ENCODE measurements at regions not wholly inside any gene's neighbourhood (a gene's known extent, or its start where the extent isn't known, plus 50 kb on each side); places are given as distances from the start of the nearest gene placed in this dataset.

DNA sequence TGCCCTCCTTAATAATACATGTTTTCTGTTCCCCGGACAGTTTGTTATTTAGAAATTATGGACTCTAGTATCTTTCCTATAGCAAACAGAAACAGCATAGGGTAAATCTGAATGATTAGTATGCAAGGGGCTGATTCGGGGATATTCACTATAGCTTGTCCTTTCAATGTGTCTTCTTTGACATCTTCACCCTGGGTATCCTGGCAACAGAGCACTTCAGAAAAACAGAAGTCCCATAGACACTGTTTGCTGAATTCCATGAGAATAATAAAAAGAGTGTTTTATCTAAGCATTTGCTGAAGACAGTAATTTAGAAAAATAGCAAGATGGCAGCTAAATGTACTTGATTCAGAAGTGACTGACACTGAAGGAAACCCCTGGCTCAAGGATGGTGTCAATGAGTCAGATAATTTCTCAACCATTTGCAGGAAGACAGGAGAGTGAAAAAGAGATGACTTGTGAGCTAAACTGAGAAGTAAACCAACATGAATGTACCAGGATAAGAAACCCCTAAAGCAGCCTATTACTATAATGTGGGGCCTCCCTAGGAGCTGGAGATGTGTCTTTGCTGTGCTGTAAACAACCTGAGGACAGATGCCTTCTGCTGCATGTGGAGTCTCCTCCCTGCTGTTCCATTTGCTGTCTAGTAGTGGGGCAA, 246.2 kb downstream of the MAN2A1 start:
- no peak for TF ChIP-seq POLR2AphosphoS5 (IDR thresholded peaks at IDR 0.05; ENCODE audit: low read depth)
- TF ChIP-seq, protein P1, sequence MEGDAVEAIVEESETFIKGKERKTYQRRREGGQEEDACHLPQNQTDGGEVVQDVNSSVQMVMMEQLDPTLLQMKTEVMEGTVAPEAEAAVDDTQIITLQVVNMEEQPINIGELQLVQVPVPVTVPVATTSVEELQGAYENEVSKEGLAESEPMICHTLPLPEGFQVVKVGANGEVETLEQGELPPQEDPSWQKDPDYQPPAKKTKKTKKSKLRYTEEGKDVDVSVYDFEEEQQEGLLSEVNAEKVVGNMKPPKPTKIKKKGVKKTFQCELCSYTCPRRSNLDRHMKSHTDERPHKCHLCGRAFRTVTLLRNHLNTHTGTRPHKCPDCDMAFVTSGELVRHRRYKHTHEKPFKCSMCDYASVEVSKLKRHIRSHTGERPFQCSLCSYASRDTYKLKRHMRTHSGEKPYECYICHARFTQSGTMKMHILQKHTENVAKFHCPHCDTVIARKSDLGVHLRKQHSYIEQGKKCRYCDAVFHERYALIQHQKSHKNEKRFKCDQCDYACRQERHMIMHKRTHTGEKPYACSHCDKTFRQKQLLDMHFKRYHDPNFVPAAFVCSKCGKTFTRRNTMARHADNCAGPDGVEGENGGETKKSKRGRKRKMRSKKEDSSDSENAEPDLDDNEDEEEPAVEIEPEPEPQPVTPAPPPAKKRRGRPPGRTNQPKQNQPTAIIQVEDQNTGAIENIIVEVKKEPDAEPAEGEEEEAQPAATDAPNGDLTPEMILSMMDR (IDR thresholded peaks at IDR 0.05; ENCODE audit: insufficient read depth, low read length): no peak
- no peak for TF ChIP-seq SPI1 (IDR thresholded peaks at IDR 0.05; ENCODE audit: borderline replicate concordance, low read depth)
- no peak for TF ChIP-seq GABPA (IDR thresholded peaks at IDR 0.05; ENCODE audit: low read depth)
- TF ChIP-seq, protein P2, sequence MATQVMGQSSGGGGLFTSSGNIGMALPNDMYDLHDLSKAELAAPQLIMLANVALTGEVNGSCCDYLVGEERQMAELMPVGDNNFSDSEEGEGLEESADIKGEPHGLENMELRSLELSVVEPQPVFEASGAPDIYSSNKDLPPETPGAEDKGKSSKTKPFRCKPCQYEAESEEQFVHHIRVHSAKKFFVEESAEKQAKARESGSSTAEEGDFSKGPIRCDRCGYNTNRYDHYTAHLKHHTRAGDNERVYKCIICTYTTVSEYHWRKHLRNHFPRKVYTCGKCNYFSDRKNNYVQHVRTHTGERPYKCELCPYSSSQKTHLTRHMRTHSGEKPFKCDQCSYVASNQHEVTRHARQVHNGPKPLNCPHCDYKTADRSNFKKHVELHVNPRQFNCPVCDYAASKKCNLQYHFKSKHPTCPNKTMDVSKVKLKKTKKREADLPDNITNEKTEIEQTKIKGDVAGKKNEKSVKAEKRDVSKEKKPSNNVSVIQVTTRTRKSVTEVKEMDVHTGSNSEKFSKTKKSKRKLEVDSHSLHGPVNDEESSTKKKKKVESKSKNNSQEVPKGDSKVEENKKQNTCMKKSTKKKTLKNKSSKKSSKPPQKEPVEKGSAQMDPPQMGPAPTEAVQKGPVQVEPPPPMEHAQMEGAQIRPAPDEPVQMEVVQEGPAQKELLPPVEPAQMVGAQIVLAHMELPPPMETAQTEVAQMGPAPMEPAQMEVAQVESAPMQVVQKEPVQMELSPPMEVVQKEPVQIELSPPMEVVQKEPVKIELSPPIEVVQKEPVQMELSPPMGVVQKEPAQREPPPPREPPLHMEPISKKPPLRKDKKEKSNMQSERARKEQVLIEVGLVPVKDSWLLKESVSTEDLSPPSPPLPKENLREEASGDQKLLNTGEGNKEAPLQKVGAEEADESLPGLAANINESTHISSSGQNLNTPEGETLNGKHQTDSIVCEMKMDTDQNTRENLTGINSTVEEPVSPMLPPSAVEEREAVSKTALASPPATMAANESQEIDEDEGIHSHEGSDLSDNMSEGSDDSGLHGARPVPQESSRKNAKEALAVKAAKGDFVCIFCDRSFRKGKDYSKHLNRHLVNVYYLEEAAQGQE (IDR thresholded peaks at IDR 0.05; ENCODE audit: insufficient replicate concordance, low read depth): no peak
- Histone ChIP-seq H3K4me3 (replicated peaks; ENCODE audit: insufficient read depth, low read length) (no peak overlapping the region), H3K27ac (replicated peaks) (no peak overlapping the region), H3K27me3 (ENCODE audit: insufficient read depth, poor library complexity, severe bottlenecking) (no peaks in the 10 kb centered on the region)
- no peak for DNase-seq (ENCODE audit: low read depth in 1 of 2, low spot score in 1 of 2)

DNA sequence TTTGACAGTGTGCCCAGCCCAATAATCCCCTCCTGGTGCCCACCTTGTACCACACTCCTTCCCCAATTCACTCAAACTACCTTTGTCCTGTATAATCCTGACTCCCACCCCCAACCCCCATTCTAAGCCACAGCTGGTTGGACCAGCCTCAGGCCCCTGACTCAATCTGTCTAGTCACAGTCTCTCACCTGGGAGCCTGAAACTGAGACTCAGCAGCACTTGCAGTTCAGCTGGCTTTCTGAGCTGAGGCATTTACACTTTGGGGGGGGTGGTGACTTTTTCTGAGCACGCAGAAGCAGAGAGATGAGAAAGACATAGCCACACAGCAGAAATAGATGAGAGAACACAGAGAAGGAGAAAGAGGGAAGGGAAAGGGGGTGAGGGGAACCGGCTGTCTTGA, 247.3 kb downstream of the MAN2A1 start:
- TF ChIP-seq, protein P1 (IDR thresholded peaks at IDR 0.05; ENCODE audit: insufficient read depth, low read length): no peak
- TF ChIP-seq POLR2AphosphoS5 (IDR thresholded peaks at IDR 0.05; ENCODE audit: low read depth): no peak
- TF ChIP-seq SPI1 (IDR thresholded peaks at IDR 0.05; ENCODE audit: borderline replicate concordance, low read depth): no peak
- TF ChIP-seq GABPA (IDR thresholded peaks at IDR 0.05; ENCODE audit: low read depth): no peak
- TF ChIP-seq, protein P2 (IDR thresholded peaks at IDR 0.05; ENCODE audit: insufficient replicate concordance, low read depth): no peak
- no peaks in the 10 kb centered on the region for H3K27me3 ChIP-seq (ENCODE audit: insufficient read depth, poor library complexity, severe bottlenecking)
- H3K27ac ChIP-seq (replicated peaks): no peak overlapping the region

DNA sequence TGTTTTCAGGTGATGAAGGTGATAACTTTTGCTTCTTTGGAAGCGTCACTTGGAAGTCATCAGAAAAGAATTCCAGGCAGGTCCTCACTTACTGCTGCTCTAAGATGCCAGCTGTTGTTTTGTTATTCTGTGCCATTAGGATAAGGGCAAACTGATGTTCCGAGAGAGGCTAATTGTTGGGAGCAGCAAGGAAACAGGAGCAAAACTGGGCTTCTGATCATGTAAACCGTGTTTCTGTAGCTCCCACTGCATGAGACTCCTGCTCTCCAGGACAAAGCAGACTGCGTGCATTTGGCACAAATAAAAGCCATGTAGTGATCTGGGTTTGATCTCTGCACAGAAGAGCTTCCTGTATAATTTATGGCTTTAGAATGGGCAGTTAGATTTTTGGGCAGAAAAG, 248.2 kb downstream of the MAN2A1 start:
- TF ChIP-seq POLR2AphosphoS5 (IDR thresholded peaks at IDR 0.05; ENCODE audit: low read depth) (no peak), SPI1 (IDR thresholded peaks at IDR 0.05; ENCODE audit: borderline replicate concordance, low read depth) (no peak), GABPA (IDR thresholded peaks at IDR 0.05; ENCODE audit: low read depth) (no peak)
- TF ChIP-seq, protein P2 (IDR thresholded peaks at IDR 0.05; ENCODE audit: insufficient replicate concordance, low read depth): no peak
- TF ChIP-seq, protein P1 (IDR thresholded peaks at IDR 0.05; ENCODE audit: insufficient read depth, low read length): no peak
- Histone ChIP-seq H3K27me3 (ENCODE audit: insufficient read depth, poor library complexity, severe bottlenecking) (no peaks in the 10 kb centered on the region), H3K27ac (replicated peaks) (no peak overlapping the region), H3K4me3 (replicated peaks; ENCODE audit: insufficient read depth, low read length) (no peak overlapping the region)
- no peak for DNase-seq (ENCODE audit: low read depth in 1 of 2, low spot score in 1 of 2)

More for the DNA sequence above, 247.3 kb downstream of the MAN2A1 start:
- DNase-seq (ENCODE audit: low read depth in 1 of 2, low spot score in 1 of 2): no peak
- no peak overlapping the region for H3K4me3 ChIP-seq (replicated peaks; ENCODE audit: insufficient read depth, low read length)
